GM18870 (cell line): ENCODE measurements at regions not wholly inside any gene's neighbourhood (a gene's known extent, or its start where the extent isn't known, plus 50 kb on each side); places are given as distances from the start of the nearest gene placed in this dataset.
A peak's percentile ranks its signal among the peaks of the same experiment; 100 is the strongest.

ENCODE experiments used
- ATAC-seq: cut with Tn5 transposase; IDR thresholded peaks from one replicate; pipeline ENCODE4 v1.9.1; 2021; ENCODE audit warnings: moderate library complexity; ENCODE audit not compliant: unreplicated experiment

DNA sequence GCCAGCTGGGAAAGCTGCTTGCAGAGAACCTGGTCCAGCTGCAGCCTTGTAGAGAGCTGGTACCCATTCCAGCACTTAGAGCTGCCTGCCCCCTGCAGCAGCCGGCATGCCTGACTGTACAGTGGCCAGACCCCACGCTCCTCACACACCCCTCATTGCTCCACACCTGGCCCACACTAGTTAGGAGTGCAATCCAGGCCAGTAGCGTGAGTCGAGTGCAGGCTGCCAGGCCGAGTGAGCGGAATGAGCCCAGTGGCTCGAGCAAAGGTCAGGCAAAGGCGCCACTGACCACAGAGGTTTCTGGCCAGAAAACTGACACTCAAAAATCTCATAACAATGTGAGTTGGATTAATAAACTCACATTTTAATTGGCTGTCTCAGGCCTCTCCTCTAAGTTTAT, 921.7 kb upstream of the KCND2 start:
- no peak for ATAC-seq

DNA sequence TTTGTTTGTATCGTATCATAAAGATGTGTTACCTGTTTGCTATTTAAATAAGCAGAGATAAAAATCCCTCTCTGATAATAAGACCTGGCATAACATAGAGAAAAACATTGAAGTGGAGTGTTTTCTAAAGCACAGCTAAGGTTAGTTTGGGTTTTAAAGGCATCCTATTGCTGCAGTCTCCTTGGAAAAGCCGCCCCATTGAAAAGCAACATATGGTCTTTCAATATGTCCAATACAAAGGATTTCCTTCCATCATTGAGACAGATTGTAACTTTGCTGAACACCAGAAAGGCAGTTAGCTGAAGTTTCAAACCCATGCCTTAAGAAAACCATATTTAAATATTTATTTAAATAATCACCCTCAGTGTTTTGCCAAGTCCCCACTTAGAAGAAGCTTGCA, 898.5 kb upstream of the KCND2 start:
- no peak for ATAC-seq

DNA sequence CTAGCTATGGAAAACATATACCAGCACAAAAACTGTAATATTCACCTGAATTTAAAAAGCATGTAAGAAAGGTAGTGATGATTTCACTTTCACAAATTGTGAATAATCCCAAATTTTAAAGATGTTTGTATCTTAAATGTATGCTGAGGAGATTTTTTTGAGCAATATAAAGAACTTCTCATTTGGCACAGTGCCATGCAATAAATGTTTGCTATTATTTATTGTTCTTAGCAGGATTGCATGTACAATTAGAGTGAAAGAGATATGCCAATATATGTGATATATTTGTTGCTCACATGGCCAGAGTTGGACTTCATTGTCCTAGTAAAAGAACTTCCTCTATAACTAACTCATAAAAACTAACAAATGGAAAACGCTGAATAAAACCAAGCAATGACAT, 895.1 kb upstream of the KCND2 start:
- no peak for ATAC-seq

DNA sequence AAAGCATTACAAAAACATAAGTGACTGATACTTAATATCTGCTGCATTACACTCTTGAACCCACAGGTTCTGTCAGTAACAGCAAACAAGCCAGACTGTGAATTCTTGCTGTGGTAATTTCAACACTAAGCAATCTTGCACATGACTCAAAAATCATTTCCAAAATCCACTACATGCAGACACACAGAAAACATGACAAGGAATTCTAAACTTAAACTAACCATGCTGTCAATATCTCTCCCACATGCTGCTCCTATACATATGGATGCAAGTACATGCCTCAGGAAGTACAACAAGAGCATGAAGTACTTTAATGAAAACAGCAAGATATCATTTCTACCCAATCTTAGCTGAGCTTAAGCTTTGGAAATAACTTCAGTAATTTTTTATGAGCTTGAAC, 890.2 kb upstream of the KCND2 start:
- ATAC-seq: no peak

DNA sequence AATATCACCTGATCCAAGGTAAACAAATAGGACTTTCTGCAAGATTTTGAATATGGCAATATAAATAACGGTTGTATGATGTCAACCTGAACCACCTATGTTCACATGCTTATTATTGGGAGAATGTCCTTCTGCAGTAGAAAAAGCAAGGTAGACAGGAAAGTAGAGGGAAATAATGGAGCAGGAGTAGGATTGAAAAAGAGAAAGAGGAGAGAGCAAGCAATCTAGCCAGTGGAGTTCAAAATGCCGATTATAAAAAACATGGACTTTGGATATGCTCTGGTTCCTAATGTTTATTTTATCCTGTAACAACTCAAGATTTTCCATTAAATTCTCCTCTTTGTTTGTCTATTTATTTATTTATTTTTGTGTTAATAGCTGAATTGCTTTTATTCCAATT, 878.0 kb upstream of the KCND2 start:
- no peak for ATAC-seq

DNA sequence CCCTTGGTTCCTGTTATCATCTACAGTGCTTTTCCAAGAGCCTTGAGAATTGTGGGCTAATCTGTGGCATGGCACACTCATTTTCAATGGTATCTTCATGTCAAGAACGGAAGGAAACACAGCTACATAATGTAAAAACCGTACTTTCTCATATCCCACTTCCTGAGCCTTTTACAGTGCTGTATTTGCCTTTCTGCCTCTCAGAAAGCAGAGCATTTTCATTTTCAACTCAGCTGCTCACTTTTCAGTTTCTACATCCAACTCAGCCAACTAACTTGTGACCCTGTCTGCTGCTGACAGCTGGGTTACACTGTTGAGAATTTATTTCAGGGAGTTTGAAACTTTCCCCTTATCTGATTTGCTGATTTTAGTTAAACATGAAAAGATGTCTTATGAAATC, 875.8 kb upstream of the KCND2 start:
- ATAC-seq: peak; percentile 95

DNA sequence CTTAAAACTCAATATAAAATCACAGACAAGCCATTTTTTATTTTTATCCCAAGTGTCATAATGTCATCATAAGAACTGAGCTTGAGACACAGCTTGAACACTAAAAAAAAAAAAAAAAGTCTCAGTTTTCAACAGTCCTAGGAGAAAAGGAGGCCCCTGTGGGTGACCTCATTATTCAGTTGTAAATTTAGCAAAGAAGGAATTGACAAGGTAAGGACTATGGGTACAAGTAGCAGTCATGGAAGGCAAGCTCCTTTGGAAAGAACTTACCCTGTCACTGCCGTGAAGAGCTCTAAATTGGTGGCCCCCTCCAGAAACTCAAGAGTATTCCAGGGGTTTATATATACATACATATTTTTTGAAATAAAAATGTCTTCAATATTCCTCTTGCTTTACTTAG, 864.4 kb upstream of the KCND2 start:
- ATAC-seq: no peak

DNA sequence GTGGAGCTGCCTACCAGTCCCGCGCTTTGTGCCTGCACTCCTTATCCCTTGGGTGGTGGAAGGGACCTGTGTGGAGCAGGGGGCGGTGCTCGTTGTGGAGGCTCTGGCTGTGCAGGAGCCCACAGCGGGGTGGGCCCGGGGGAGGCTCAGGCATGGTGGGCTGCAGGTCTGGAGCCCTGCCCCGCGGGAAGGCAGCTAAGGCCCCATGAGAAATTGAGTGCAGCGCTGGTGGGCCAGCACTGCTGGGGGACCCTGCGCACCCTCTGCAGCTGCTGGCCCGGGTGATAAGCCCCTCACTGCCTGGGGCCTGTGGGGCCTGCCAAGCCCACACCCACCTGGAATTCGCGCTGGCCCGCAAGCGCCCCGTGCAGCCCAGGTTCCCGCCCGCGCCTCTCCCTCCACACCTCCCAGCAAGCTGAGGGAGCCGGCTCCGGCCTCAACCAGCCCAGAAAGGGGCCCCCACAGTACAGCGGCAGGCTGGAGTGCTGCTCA, 859.6 kb upstream of the KCND2 start:
- no peak for ATAC-seq

DNA sequence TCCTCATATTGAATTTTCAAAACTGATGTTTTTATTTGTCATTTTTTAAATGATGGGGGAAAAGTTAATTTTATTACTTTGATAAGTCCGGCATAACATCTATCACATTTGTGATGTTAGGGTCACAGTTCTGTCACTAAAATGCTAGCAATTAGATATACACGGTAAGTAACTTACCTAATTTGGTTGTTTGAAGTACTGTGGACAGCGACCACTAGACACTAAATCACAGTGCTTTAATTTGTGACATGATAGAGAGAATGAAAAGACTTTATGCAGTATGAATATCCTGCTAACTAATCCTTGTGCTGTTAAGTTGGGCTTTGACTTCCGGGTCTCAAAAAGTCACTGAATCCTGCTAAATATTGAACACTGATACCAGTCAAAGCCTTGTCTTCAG, 857.3 kb upstream of the KCND2 start:
- ATAC-seq: no peak

DNA sequence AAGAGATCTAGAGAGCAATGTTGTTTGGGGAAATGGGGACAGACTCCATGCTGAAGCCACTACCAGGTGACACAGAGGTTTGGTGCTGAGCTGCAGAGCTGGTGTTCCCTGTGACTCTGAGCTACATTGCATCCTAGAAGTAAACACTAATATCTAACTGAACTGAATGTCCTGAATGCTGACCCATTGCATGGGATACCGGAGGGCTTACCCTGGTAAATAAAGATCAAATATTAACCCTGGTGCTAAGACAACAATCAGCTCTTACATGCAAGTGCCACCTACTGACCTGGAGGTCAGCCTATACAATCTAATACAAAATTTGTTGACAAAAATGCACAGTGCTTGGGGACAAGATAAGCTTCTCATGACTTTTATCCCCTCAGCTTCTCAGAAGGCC, 851.3 kb upstream of the KCND2 start:
- ATAC-seq: no peak

DNA sequence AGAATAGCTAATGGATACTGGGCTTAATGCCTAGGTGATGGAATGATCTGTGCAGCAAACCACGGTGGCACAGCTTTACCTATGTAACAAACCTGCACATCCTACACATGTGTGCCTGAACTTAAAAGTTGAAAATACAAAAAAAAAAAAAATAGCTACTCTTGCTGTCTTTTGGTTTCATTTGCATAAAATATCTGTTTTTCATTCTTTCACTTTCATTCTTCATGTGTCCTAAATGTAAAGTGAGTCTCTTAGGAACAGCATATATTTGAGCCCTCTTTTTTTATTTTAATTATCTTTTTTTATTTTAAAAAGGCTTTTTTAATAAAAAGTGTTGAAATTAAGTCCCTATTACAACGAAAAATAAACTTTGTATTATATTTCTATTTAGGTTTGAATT, 836.1 kb upstream of the KCND2 start:
- no peak for ATAC-seq

DNA sequence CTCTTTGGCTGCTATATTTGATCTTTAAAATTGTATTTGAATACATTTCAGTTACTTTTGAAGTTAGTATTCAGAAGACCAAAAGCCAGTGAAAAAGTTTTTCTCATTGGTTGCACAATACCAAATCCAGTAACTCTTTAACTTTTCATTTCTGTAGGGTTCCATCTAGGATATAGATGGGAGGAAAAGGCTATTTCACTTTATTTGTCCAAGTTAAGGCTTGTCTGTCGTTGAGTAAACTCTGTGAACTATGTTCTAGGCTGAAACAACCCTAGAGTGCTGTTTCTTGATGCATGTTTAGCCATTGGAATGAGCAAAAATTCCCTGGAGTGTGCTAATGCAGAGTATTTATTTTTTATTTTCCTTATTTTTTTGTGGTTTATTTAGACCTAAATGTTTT, 834.7 kb upstream of the KCND2 start:
- no peak for ATAC-seq

DNA sequence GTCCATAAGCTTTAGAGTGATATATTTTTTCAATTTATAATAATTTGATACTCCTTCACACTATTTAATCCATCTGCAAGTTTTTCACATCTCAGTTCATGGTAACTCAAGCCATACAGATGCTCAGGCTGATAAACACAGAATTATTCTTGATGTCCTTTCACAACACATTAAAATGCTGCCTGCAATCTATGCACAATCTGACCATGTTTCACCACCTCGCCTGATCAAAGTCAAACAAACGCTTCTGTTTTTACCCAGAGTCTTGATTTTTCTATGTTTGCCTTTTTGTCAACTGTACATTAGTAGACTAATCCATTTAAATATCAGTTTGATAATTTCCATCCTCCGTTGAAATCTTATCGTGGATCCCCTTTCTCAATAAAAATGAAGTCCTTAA, 833.8 kb upstream of the KCND2 start:
- no peak for ATAC-seq

DNA sequence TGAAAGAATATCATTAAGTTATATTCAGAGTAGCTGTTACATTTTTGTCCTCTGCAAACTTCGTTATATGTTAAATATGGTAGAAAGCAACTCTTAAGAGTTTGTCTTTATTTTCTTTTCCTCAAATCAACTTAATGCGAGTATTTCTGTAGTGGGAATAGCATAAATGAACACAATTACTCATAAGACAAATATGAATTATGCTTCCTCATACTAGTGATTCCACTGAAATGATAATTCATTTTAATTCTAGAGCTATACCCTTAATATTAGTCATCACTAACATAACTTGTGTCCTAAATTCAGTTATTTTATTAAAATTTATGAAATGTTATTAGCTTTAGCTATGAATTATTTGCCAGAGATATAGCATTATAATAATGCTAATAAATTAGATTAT, 820.6 kb upstream of the KCND2 start:
- no peak for ATAC-seq

DNA sequence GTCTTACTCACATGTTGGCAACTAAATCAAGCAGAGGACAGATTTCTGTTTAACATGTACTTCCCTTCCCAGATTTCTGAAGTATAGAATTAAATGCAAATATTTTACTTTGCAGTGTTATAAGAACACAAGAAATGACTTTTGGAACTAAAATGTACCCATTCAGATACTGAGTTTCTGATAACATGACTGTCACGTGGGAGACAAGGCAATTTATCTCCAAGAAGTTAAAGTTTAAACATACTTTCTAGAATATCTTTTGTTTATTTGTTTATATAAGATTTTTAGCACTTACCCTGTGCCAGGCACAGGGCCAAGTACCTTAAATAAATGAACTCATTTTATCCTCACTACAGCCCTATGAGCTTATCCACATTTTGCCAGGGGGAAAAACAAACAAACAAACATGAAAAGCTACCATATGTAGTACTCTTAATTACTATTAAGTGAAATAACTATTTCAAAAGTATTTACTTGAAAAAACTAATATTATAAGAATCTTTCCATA, 807.1 kb upstream of the KCND2 start:
- no peak for ATAC-seq

DNA sequence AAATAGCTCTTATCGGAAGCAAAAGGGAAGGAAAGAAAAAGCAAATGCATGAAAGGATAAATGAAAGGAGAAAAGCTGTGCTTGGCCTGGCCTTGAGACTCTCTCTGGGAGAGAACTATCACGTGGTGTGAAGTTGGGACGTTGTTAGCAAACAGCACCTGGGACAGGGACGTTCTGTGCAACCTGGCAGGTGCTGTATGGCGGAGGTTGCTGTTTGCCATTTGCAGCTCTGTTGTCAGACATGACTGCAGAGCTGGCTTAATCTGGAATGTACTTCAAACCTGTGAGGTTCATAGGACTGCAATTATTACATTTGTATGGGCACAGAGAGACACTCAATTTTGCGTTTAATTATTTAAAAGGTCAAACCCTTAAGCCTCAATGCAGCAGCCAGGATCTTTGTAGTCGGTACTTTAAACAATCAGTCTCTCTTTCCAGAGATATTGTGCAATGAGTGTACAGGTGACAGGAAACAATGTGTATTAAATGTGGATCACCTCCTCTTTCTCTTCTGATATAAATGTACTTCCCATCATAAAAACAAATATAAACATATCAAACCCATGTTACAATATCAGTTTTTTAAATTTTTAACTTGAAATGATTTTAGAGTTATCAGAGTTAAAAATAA, 800.5 kb upstream of the KCND2 start:
- ATAC-seq: no peak

DNA sequence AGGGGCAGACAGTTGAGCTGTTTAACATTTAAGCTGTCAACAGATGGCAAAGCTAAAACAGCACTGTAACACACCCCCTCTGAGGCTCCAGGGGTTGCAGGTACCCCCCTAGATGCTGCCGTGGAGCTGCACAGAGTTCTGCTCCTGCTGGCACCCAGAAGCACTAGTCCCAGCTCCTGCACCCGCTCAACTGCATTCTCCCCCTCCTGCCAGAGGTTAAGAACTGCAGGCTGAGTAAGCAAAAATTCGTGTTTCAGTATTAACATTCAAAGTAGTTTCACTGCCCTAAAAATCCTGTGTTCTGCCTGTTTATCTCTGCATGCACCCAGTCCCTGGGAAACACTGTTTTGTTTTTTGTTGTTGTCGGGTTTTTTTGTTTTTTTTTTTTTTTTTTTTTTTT, 790.8 kb upstream of the KCND2 start:
- peak; percentile 99 for ATAC-seq

DNA sequence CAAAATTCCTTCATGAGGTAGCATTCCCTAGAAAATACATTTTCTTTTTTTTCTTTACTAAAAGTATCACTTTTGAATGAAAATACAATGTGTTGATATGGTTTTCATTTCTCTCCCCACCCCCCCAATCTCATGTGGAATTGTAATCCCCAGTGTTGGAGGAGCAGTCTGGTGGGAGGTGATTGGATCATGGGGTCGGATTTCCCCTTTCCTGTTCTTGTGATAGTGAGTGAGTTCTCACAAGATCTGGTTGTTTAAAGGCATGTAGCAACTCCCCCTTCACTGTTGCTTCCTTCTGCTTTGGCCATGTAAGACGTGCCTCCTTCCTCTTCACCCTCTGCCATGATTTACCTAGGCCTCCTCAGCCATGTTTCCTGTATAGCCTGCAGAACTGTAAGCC, 790.3 kb upstream of the KCND2 start:
- no peak for ATAC-seq

DNA sequence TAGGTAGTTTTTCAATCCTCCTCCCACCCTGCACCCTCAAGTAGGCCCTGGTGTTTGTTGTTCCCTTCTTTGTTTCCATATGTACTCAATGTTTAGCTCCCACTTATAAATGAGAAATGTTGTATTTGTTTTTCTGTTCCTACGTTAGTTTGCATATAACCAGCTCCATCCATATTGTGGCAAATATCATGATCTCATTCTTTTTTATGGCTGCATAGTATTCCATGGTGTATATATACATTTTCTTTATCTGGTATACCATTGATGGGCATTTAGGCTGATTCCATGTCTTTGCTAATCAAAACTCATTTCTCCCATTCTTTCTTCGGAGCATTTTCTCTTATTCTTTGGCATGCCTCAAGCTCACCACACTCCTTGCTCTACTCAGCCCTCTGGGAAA, 789.6 kb upstream of the KCND2 start:
- ATAC-seq: no peak

DNA sequence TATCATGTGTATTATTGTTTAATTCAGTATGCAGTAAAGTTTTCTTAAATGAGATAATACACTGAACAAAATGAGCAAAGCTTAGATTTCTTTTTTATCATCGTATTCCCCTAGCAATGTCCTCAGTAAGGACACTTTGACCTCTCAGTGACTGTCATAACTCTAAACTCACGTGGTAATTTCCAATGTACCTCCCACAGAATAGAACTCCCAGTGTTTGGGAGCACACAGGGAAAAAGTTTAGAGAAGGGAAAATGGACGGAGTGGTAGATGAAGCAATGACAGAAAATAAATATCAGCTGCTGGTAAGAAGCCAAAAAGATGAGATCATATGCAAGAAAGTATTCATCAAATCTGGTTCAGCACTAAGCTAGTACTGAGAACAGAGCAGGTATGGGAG, 758.6 kb upstream of the KCND2 start:
- ATAC-seq: no peak

DNA sequence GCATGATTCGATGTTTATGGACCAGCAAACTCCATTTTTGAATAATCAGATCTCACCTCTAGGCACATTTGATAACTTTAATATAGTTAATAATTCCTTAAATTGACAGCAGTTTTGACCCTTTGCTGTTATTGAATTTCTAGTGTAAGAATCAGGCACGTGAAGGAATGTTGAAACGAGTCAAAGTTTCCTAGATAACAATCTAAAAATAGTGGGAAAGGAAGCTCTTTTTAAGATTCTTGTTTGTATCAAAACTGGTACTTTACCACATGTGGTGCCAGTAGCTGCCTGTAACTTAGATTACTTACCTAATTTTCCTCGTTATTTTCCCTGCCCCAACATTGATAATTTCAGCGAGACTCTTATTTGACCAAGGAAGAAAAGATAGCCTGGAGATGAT, 757.8 kb upstream of the KCND2 start:
- no peak for ATAC-seq

DNA sequence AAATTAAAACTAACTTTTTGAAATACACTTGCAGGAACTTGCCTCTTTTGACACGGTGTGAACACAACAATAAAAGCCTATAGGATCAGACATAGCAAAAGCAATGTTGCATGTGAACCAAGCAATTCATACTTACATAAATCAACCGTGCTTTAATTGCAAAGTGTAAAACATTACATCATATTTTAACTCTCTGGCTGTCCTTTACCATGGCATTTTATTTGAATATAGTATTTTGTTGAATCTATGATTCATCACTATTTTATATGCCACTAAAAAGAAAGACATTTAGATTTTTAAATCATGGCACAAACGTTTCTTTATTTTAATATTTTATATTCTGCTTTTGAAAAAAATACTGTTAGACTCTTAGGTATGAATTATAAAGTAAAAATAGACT, 757.0 kb upstream of the KCND2 start:
- no peak for ATAC-seq

DNA sequence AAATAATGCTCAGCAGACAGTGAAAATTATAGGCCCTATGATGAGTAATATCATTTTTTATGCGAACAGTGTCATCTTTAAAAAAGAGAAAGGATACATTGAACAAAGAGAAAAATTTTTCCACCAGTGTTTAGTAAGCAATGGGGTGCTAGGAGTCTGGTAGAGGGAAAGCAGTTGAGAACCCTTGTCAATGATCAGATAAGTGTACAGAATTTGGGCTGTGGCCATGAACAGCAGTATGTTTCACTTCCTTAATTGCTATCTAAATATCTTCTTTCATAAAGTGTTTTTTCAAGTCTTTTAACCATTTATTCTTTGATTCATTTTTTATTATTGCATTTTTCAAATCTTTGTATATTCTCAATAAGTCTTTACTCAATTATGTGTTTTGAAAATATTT, 750.7 kb upstream of the KCND2 start:
- no peak for ATAC-seq
